Ishikawa (cell line): ENCODE measurements at regions not wholly inside any gene's neighbourhood (a gene's known extent, or its start where the extent isn't known, plus 50 kb on each side); places are given as distances from the start of the nearest gene placed in this dataset.

Experiments used
- CEBPB ChIP-seq: IDR thresholded peaks from 2 replicates; pipeline ENCODE4 v1.6.1; 2012
- CREB1 ChIP-seq: IDR thresholded peaks from 2 replicates; pipeline ENCODE4 v1.6.1; 2012; ENCODE audit warnings: low read depth
- EGR1 ChIP-seq: IDR thresholded peaks from 2 replicates; pipeline ENCODE4 v1.6.1; 2012
- EP300 ChIP-seq: IDR thresholded peaks from 2 replicates; pipeline ENCODE4 v1.6.1; 2012; ENCODE audit warnings: borderline replicate concordance
- FOXM1 ChIP-seq: IDR thresholded peaks from 2 replicates; pipeline ENCODE4 v1.6.1; 2012; ENCODE audit warnings: low read depth, borderline replicate concordance
- MAX ChIP-seq: IDR thresholded peaks from 2 replicates; pipeline ENCODE4 v1.6.1; 2012
- RAD21 ChIP-seq: IDR thresholded peaks from 2 replicates; pipeline ENCODE4 v1.6.1; 2012; ENCODE audit warnings: low read depth
- REST ChIP-seq: IDR thresholded peaks from 2 replicates; pipeline ENCODE4 v1.6.1; 2012; ENCODE audit warnings: low read depth, mild to moderate bottlenecking
- TAF1 ChIP-seq: IDR thresholded peaks from 2 replicates; pipeline ENCODE4 v1.6.1; 2012; ENCODE audit warnings: low read depth, mild to moderate bottlenecking
- TCF12 ChIP-seq: IDR thresholded peaks from 2 replicates; pipeline ENCODE4 v1.6.1; 2012; ENCODE audit warnings: low read depth
- USF1 ChIP-seq: IDR thresholded peaks from 2 replicates; pipeline ENCODE4 v1.6.1; 2012
- YY1 ChIP-seq: IDR thresholded peaks from 2 replicates; pipeline ENCODE4 v1.6.1; 2012; ENCODE audit warnings: low read depth
- ZBTB7A ChIP-seq: IDR thresholded peaks from 2 replicates; pipeline ENCODE4 v1.6.1; 2012; ENCODE audit warnings: low read depth

- no peak for TF ChIP-seq TCF12
- no peak for TF ChIP-seq EGR1
- no peak for TF ChIP-seq FOXM1
- no peak for TF ChIP-seq REST
- TF ChIP-seq YY1, result no peak
- no peak for TF ChIP-seq RAD21
- TF ChIP-seq CREB1, result no peak
- TF ChIP-seq CEBPB, result no peak
- no peak for TF ChIP-seq TAF1
- no peak for TF ChIP-seq EP300
- TF ChIP-seq MAX, result no peak
- TF ChIP-seq ZBTB7A, result no peak
- no peak for TF ChIP-seq USF1
Measured at GRCh38 chr10:131399981-131400380, 88.5 kb upstream of the TCERG1L start.
